Endothelial cell of umbilical vein (primary cell): ENCODE measurements at regions not wholly inside any gene's neighbourhood (a gene's known extent, or its start where the extent isn't known, plus 50 kb on each side); places are given as distances from the start of the nearest gene placed in this dataset.

Source experiments
- BruUV-seq: library from RNA; stranded (reverse); fragments of 400-500 nt; replicated peaks from 2 replicates; lab custom pipeline; 2021; lab: Mats Ljungman, UMichigan
- CTCF ChIA-PET: fragments of 300-600, 350-600 bp; sonication (Branson Sonifier 250); formaldehyde crosslinking; loops from one replicate; lab custom pipeline; 2021; ENCODE audit warnings: antibody characterized with exemption, inconsistent platforms; lab: Charles Lee
- POLR2A ChIA-PET: fragments of 300-600, 350-600 bp; sonication (Branson Sonifier 250); formaldehyde crosslinking; loops from one replicate; lab custom pipeline; 2021; ENCODE audit warnings: antibody characterized with exemption, inconsistent platforms; lab: Charles Lee
- DNase-seq: peaks from one replicate; pipeline ENCODE4 v3.0.0-alpha.2; 2011; ENCODE audit warnings: low read depth, low spot score
- FAIRE-seq: peaks from 2 replicates; lab custom pipeline; 2011; peaks lifted over from hg19 to GRCh38; lab: Jason Lieb, UNC
- H2AFZ ChIP-seq: 2 replicates; pipeline ENCODE4 v1.6.0; 2012; ENCODE audit warnings: low read depth, low read length, control low read depth, inconsistent platforms
- H3K27ac ChIP-seq: 2 replicates; pipeline ENCODE4 v1.5.1; 2011; ENCODE audit warnings: low read depth, mild to moderate bottlenecking, control low read depth, low read length, moderate library complexity; ENCODE audit not compliant: insufficient read depth
- H3K27me3 ChIP-seq, 2 experiments: 2 replicates each; pipeline versions ENCODE4 v1.6.0 to v1.6.1; 2011; ENCODE audit warnings: low read length in 2 of 2, mixed read lengths in 1 of 2; ENCODE audit not compliant: control insufficient read depth in 2 of 2, insufficient read depth in 2 of 2
- H3K36me3 ChIP-seq, 2 experiments: 2 replicates in 1 of 2; 3 replicates in 1 of 2; pipeline ENCODE4 v1.5.1; 2011; ENCODE audit warnings: low read length in 2 of 2, mild to moderate bottlenecking in 1 of 2, moderate library complexity in 1 of 2; ENCODE audit not compliant: control insufficient read depth in 2 of 2, insufficient read depth in 2 of 2; ENCODE audit errors: extremely low read depth in 1 of 2
- H3K4me1 ChIP-seq: 3 replicates; pipeline ENCODE4 v1.5.1; 2011; ENCODE audit warnings: mild to moderate bottlenecking, low read length; ENCODE audit not compliant: control insufficient read depth, insufficient read depth; ENCODE audit errors: extremely low read depth
- H3K4me2 ChIP-seq: 2 replicates; pipeline ENCODE4 v1.6.1; 2011; ENCODE audit warnings: low read length, control low read depth, mixed read lengths; ENCODE audit not compliant: insufficient read depth
- H3K4me3 ChIP-seq, 3 experiments: fragments of 200-600 bp in 1 of 3; sonication (generic), shearing (Covaris generic) in 1 of 3; replicated peaks in 1 of 3; 2 replicates each; pipeline ENCODE4 v1.5.1; 2011 to 2016; ENCODE audit warnings: control low read depth in 3 of 3, low read length in 3 of 3, mild to moderate bottlenecking in 2 of 3, inconsistent platforms in 1 of 3, low read depth in 1 of 3, moderate library complexity in 1 of 3; ENCODE audit not compliant: insufficient read depth in 1 of 3
- H3K79me2 ChIP-seq: 2 replicates; pipeline ENCODE4 v1.6.0; 2012; ENCODE audit warnings: low read length, inconsistent platforms; ENCODE audit not compliant: control insufficient read depth, insufficient read depth
- H3K9ac ChIP-seq: replicated peaks from 2 replicates; pipeline ENCODE3; 2011; ENCODE audit warnings: low read length, control low read depth; ENCODE audit not compliant: insufficient read depth; ENCODE audit errors: extremely low read depth
- H3K9me1 ChIP-seq: replicated peaks from 3 replicates; pipeline ENCODE4 v1.6.0; 2011; ENCODE audit warnings: mild to moderate bottlenecking, low read length; ENCODE audit not compliant: control insufficient read depth, insufficient read depth; ENCODE audit errors: extremely low read depth
- H3K9me3 ChIP-seq: replicated peaks from 2 replicates; pipeline ENCODE4 v1.5.1; 2012; ENCODE audit warnings: low read length, inconsistent platforms; ENCODE audit not compliant: control insufficient read depth, insufficient read depth
- H4K20me1 ChIP-seq: replicated peaks from 2 replicates; pipeline ENCODE3; 2011; ENCODE audit warnings: mild to moderate bottlenecking, low read length; ENCODE audit not compliant: control insufficient read depth, insufficient read depth; ENCODE audit errors: extremely low read depth
- CTCF ChIP-seq, 2 donors: IDR thresholded peaks; 1 replicate in 1 of 2; 2 replicates in 1 of 2; pipeline ENCODE4 v1.5.1; 2011; ENCODE audit warnings: low read length in 2 of 2, mild to moderate bottlenecking in 2 of 2, moderate library complexity in 2 of 2, control low read depth in 1 of 2, inconsistent platforms in 1 of 2, low read depth in 1 of 2; ENCODE audit not compliant: insufficient read depth in 1 of 2; ENCODE audit errors: extremely low read depth in 1 of 2
- EZH2 ChIP-seq: IDR thresholded peaks from 2 replicates; pipeline ENCODE4 v1.6.1; 2012; ENCODE audit warnings: borderline replicate concordance, low read depth, mild to moderate bottlenecking, moderate library complexity, low read length, inconsistent platforms; ENCODE audit not compliant: severe bottlenecking
- JUN ChIP-seq: IDR thresholded peaks from 2 replicates; pipeline ENCODE4 v1.6.1; 2011; ENCODE audit warnings: borderline replicate concordance, low read depth; ENCODE audit not compliant: insufficient read length, insufficient read depth
- MYC ChIP-seq: IDR thresholded peaks from one replicate; pipeline ENCODE4 v1.6.1; 2011; ENCODE audit warnings: mild to moderate bottlenecking, low read depth, low read length
- POLR2A ChIP-seq: IDR thresholded peaks from 2 replicates; pipeline ENCODE4 v1.6.1; 2012; ENCODE audit warnings: low read depth, mild to moderate bottlenecking, control low read depth, low read length
- dilution Hi-C: fragments of 300-500 bp; cut with MboI; formaldehyde crosslinking; loops from one replicate; pipeline ENCODE4 v1.15.0; 2019; ENCODE audit warnings: low sequenced_read_pairs; ENCODE audit not compliant: extremely low pct_ligation_motif_present
- intact Hi-C: fragments of 100-400 bp; cut with micrococcal nuclease; formaldehyde crosslinking; loops from one replicate; pipeline ENCODE4 v1.10.0; 2022

DNA sequence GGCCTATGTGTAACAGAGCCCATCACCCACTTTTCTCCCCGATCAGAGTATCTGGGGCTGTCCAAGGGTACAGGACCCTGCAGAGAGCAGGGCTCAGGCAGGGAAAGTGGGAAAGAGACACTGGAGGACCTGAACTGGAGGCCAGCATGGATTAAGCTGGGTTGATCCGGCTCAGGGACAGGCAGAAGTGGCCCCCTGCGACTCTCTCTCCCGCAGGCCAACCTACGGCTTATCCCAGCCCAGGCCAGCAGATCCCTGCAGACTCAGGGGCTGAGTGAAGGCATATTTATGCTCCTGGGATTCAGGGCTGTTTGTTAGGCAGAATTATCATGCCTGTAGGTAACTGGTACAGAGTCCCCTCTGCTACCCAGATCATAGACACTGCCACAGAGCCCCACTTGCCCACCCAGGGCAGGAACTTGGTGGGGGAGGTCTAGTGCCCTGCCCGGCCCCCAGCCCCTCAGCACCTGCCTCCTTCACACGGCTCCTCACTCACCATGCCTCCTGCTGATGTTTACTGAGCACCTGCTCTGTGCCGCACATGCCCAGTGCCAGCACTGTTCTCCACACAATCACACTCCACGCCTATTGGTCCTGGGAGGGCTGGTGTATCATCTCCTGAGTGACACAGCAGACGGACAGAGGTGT, 87.3 kb downstream of the ADRA2C start:
- Histone ChIP-seq H2AFZ (no peak overlapping the region), H3K4me1 (no peaks in the 10 kb centered on the region), H4K20me1 (no peaks in the 10 kb centered on the region), H3K36me3 (no peaks in the 10 kb centered on the region), H3K4me2 (no peak overlapping the region), H3K9me1 (no peaks in the 10 kb centered on the region), H3K79me2 (no peaks in the 10 kb centered on the region), H3K9me3 (no peaks in the 10 kb centered on the region), H3K9ac (no peak overlapping the region), H3K27ac (no peak overlapping the region), H3K27me3 (no peaks in the 10 kb centered on the region), H3K4me3 (no peak overlapping the region)
- dilution Hi-C loops (no loop called here), intact Hi-C loops (no loop called here)
- CTCF ChIA-PET, result no interaction called here
- BruUV-seq, result no TSS peak
- POLR2A ChIA-PET, result no interaction called here
- DNase-seq (no peak), FAIRE-seq (no peak)
- TF ChIP-seq CTCF (IDR thresholded peaks at IDR 0.05; ENCODE audit: extremely low read depth in 1 of 2, insufficient read depth in 1 of 2, low read depth in 1 of 2, low read length in 2 of 2) (no peak), MYC (no peak), POLR2A (no peak)

GRCh38 chr4:3854661-3855060, 88.5 kb downstream of the ADRA2C start:
- no peaks in the 10 kb centered on the region for H3K4me1 ChIP-seq
- ChIA-PET CTCF (no interaction called here), POLR2A (no interaction called here)
- H3K79me2 ChIP-seq, result no peaks in the 10 kb centered on the region
- no peaks in the 10 kb centered on the region for H3K27me3 ChIP-seq
- no TSS peak for BruUV-seq
- H3K4me2 ChIP-seq, result no peak overlapping the region
- no peak overlapping the region for H3K9ac ChIP-seq
- no peak for TF ChIP-seq POLR2A
- TF ChIP-seq EZH2, result no peak
- TF ChIP-seq JUN, result no peak
- dilution Hi-C loops (no loop called here), intact Hi-C loops (no loop called here)
- no peaks in the 10 kb centered on the region for H3K9me3 ChIP-seq
- no peak overlapping the region for H3K4me3 ChIP-seq
- no peak for FAIRE-seq
- H3K36me3 ChIP-seq, result no peaks in the 10 kb centered on the region
- H3K9me1 ChIP-seq, result no peaks in the 10 kb centered on the region
- no peak overlapping the region for H2AFZ ChIP-seq
- no peaks in the 10 kb centered on the region for H4K20me1 ChIP-seq
- H3K27ac ChIP-seq, result no peak overlapping the region
- no peak for DNase-seq
